Lower lobe of right lung (tissue), 2 donors: ENCODE measurements at regions not wholly inside any gene's neighbourhood (a gene's known extent, or its start where the extent isn't known, plus 50 kb on each side); places are given as distances from the start of the nearest gene placed in this dataset.
"Not testable (repeated sequence)": the region's sequence is repeated elsewhere in the genome, so short reads cannot be mapped to it uniquely, and the experiment has no call there.

Experiments used
- ATAC-seq, 2 donors: fragments of 200-7000 bp; cut with Tn5 transposase; one replicate each; pipeline ENCODE4 v1.9.1; 2020 to 2022; ENCODE audit warnings: mild to moderate bottlenecking in 2 of 2, moderate library complexity in 2 of 2
- DNase-seq: peaks from one replicate; pipeline ENCODE4 v3.0.0-alpha.2; 2020
- H3K27ac ChIP-seq: fragments of 200-600 bp; one replicate; pipeline ENCODE4 v1.8.0; 2022
- H3K27me3 ChIP-seq: fragments of 200-600 bp; one replicate; pipeline ENCODE4 v1.8.0; 2022; ENCODE audit warnings: low read depth
- H3K36me3 ChIP-seq: fragments of 200-600 bp; one replicate; pipeline ENCODE4 v1.8.0; 2022; ENCODE audit warnings: mild to moderate bottlenecking
- H3K4me1 ChIP-seq: fragments of 200-600 bp; one replicate; pipeline ENCODE4 v1.8.0; 2022
- H3K4me3 ChIP-seq: fragments of 200-600 bp; one replicate; pipeline ENCODE4 v1.8.0; 2022; ENCODE audit warnings: mild to moderate bottlenecking
- H3K9me3 ChIP-seq: fragments of 200-600 bp; one replicate; pipeline ENCODE4 v1.8.0; 2022
- CTCF ChIP-seq: fragments of 200-600 bp; IDR thresholded peaks from one replicate; pipeline ENCODE4 v1.8.0; 2022; ENCODE audit warnings: antibody characterized with exemption, mild to moderate bottlenecking
- intact Hi-C: fragments of 100-400 bp; cut with DNase I; formaldehyde crosslinking; loops from one replicate; pipeline ENCODE4 v1.11.0; 2022
- donor health status: DM: no; HTN: yes; CAD: no; lungs with severe emphysema.

GRCh38 chr20:50447817-50448216 is 62.4 kb upstream of the PTPN1 start:
- ATAC-seq (no peak), DNase-seq (no peak)
- peaks cover 27% of the 10 kb centered on the region for H3K4me1 ChIP-seq
- no peak for TF ChIP-seq CTCF
- intact Hi-C loops: no loop called here
- no peaks in the 10 kb centered on the region for H3K27me3 ChIP-seq
- H3K9me3 ChIP-seq: no peaks in the 10 kb centered on the region
- no peaks in the 10 kb centered on the region for H3K36me3 ChIP-seq
- H3K27ac ChIP-seq: no peak overlapping the region
- H3K4me3 ChIP-seq: no peak overlapping the region

GRCh38 chr20:50448625-50449403 is 61.4 kb upstream of the PTPN1 start:
- intact Hi-C loops, H3K36me3 ChIP-seq, H3K4me3 ChIP-seq, H3K9me3 ChIP-seq, ATAC-seq, H3K27me3 ChIP-seq, DNase-seq, H3K27ac ChIP-seq: not testable (repeated sequence)
- H3K4me1 ChIP-seq: peaks cover 23% of the 10 kb centered on the region

- Histone ChIP-seq H3K4me1 (peaks cover 23% of the 10 kb centered on the region), H3K9me3 (no peaks in the 10 kb centered on the region), H3K27me3 (no peaks in the 10 kb centered on the region), H3K4me3 (no peak overlapping the region), H3K27ac (peak overlapping the region; percentile 31), H3K36me3 (no peaks in the 10 kb centered on the region)
- no peak for TF ChIP-seq CTCF
- intact Hi-C loops: no loop called here
- ATAC-seq (no peak), DNase-seq (no peak)
These were observed 60.3 kb upstream of the PTPN1 start for GRCh38 chr20:50449738-50450492.

GRCh38 chr20:50450493-50450826 is 59.7 kb upstream of the PTPN1 start:
- H3K4me3 ChIP-seq: no peak overlapping the region
- peak overlapping the region; percentile 78 for H3K27ac ChIP-seq
- TF ChIP-seq CTCF: no peak
- H3K4me1 ChIP-seq: peaks cover 24% of the 10 kb centered on the region
- no peaks in the 10 kb centered on the region for H3K27me3 ChIP-seq
- H3K36me3 ChIP-seq: no peaks in the 10 kb centered on the region
- H3K9me3 ChIP-seq: no peaks in the 10 kb centered on the region
- no peak for DNase-seq
- ATAC-seq: no peak
- intact Hi-C loops: no loop called here

GRCh38 chr20:50450881-50451752 is 59.1 kb upstream of the PTPN1 start:
- Histone ChIP-seq H3K4me3 (peak overlapping the region; percentile 15), H3K36me3 (no peaks in the 10 kb centered on the region), H3K4me1 (peaks cover 30% of the 10 kb centered on the region), H3K27ac (peak overlapping the region; percentile 78), H3K9me3 (no peaks in the 10 kb centered on the region), H3K27me3 (no peaks in the 10 kb centered on the region)
- TF ChIP-seq CTCF: no peak
- intact Hi-C loops: no loop called here
- ATAC-seq (peak; percentile 56 to 61), DNase-seq (no peak)

- ATAC-seq, intact Hi-C loops, DNase-seq, H3K36me3 ChIP-seq, H3K4me3 ChIP-seq, H3K27me3 ChIP-seq, H3K9me3 ChIP-seq: not testable (repeated sequence)
- Histone ChIP-seq H3K4me1 (peaks cover 30% of the 10 kb centered on the region), H3K27ac (peak overlapping the region; percentile 78)
These were observed 58.3 kb upstream of the PTPN1 start for GRCh38 chr20:50451792-50452425.
